Fibroblast of lung (primary cell): ENCODE measurements at regions not wholly inside any gene's neighbourhood (a gene's known extent, or its start where the extent isn't known, plus 50 kb on each side); places are given as distances from the start of the nearest gene placed in this dataset.
"Not testable (repeated sequence)": the region's sequence is repeated elsewhere in the genome, so short reads cannot be mapped to it uniquely, and the experiment has no call there.

ENCODE experiments used
- DNase-seq, 2 donors: peaks; one replicate each; pipeline versions ENCODE4 v3.0.0 to v3.0.0-alpha.2; 2010; ENCODE audit warnings: low read depth in 2 of 2
- H2AFZ ChIP-seq: 2 replicates; pipeline ENCODE4 v1.5.1; 2012; ENCODE audit warnings: low read length, control low read depth, inconsistent platforms
- H3K27ac ChIP-seq: 2 replicates; pipeline ENCODE4 v1.5.1; 2011; ENCODE audit warnings: low read length, control low read depth; ENCODE audit not compliant: insufficient read depth
- H3K27me3 ChIP-seq: 2 replicates; pipeline ENCODE4 v1.5.1; 2011; ENCODE audit warnings: mild to moderate bottlenecking, low read length; ENCODE audit not compliant: control insufficient read depth, insufficient read depth
- H3K36me3 ChIP-seq: 2 replicates; pipeline ENCODE4 v1.5.1; 2011; ENCODE audit warnings: low read length; ENCODE audit not compliant: control insufficient read depth, insufficient read depth
- H3K4me1 ChIP-seq: 2 replicates; pipeline ENCODE4 v1.5.1; 2011; ENCODE audit warnings: low read length; ENCODE audit not compliant: control insufficient read depth, insufficient read depth; ENCODE audit errors: extremely low read depth
- H3K4me2 ChIP-seq: 2 replicates; pipeline ENCODE4 v1.5.1; 2011; ENCODE audit warnings: low read length, control low read depth; ENCODE audit not compliant: insufficient read depth; ENCODE audit errors: extremely low read depth
- H3K4me3 ChIP-seq, 4 experiments: fragments of 200-600 bp in 1 of 4; sonication (generic) in 1 of 4; replicated peaks in 1 of 4; 2 replicates each; pipeline ENCODE4 v1.5.1; 2011 to 2016; ENCODE audit warnings: low read length in 4 of 4, low read depth in 3 of 4, mild to moderate bottlenecking in 3 of 4, control low read depth in 2 of 4, inconsistent platforms in 1 of 4, mixed read lengths in 1 of 4; ENCODE audit not compliant: insufficient read depth in 1 of 4; ENCODE audit errors: control extremely low read depth in 1 of 4
- H3K79me2 ChIP-seq: 2 replicates; pipeline ENCODE4 v1.5.1; 2012; ENCODE audit warnings: mild to moderate bottlenecking, low read length, inconsistent platforms; ENCODE audit not compliant: control insufficient read depth, insufficient read depth
- H3K9ac ChIP-seq: 2 replicates; pipeline ENCODE4 v1.5.1; 2011; ENCODE audit warnings: mild to moderate bottlenecking, low read length, control low read depth; ENCODE audit not compliant: insufficient read depth
- H3K9me3 ChIP-seq: 2 replicates; pipeline ENCODE4 v1.5.1; 2012; ENCODE audit warnings: low read depth, low read length; ENCODE audit not compliant: control insufficient read depth, insufficient read depth
- H4K20me1 ChIP-seq: 2 replicates; pipeline ENCODE4 v1.5.1; 2011; ENCODE audit warnings: low read length; ENCODE audit not compliant: control insufficient read depth, insufficient read depth; ENCODE audit errors: extremely low read depth
- EZH2 ChIP-seq: IDR thresholded peaks from 2 replicates; pipeline ENCODE4 v1.5.1; 2012; ENCODE audit warnings: low read length, control low read depth, mild to moderate bottlenecking; ENCODE audit errors: missing control alignments
- TF ChIP-seq, protein P1 (sequence below), 2 donors: IDR thresholded peaks in 1 of 2; conservative IDR thresholded peaks in 1 of 2; 1 replicate in 1 of 2; 2 replicates in 1 of 2; pipeline ENCODE4 v1.5.1; 2011 to 2012; ENCODE audit warnings: low read length in 2 of 2, control low read depth in 1 of 2, inconsistent platforms in 1 of 2, low read depth in 1 of 2, mild to moderate bottlenecking in 1 of 2

DNA sequence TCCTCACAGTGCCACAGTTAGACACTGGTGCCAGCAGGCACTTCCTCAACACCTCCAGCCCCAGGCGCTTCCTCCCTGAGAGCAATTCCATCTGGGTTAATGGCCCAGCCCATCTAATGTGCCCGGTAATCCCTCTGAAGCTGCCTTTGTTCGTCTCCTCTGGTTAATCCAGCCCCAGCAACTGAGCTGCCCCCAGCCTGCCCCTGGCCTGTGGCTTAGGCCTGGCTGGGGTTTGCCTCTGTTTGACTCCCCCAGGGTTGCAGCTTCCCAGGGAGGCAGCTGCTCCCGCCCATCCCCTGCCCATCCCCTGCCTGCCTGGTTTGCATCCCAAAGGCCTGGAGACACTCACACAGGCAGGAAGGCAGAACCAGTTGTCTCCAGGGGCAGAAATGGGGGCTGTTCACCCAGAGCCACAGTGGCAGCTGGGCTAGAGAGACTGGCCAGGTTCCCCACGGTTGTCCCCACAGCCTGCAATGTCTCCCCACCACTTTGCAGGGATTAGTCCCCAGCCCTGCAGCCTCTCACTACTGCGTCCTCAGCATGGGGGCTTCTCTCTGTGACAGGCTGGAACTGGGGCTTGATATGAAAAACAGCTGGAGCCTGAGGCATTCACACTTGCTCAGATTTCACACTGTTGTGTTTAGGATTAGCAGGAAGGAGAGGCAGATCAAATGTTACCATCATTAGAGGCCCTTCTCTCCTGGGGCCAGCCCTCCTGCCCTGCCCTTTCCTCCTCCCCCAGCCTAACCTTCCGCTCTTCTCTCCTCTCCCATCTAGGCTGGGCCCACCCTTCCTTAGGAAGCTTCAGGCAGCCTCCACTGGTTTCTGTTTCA, 120.2 kb downstream of the TLR5 start:
- H3K27ac ChIP-seq = no peak overlapping the region
- H3K4me1 ChIP-seq = no peaks in the 10 kb centered on the region
- no peak overlapping the region for H3K4me3 ChIP-seq

DNA sequence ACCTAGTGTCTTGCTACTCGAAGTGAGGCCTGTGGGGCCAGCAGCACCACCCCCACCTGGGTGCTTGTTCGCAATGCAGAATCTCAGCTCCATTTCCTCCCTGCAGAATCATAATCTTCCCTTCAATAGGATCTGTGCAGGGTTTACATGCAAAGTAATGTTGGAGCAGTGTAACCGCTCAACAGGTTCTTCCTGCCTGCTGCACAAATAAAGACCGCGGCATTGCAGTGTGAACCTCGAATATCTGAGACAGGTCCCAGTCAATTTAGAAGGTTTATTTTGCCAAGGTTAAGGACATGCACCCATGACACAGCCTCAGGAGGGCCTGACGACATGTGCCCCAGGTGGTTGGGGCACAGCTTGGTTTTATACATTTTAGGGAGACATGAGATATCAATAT, 119.2 kb downstream of the TLR5 start:
- no peak for DNase-seq
- H4K20me1 ChIP-seq = no peaks in the 10 kb centered on the region
- TF ChIP-seq EZH2 = no peak
- TF ChIP-seq, protein P1, sequence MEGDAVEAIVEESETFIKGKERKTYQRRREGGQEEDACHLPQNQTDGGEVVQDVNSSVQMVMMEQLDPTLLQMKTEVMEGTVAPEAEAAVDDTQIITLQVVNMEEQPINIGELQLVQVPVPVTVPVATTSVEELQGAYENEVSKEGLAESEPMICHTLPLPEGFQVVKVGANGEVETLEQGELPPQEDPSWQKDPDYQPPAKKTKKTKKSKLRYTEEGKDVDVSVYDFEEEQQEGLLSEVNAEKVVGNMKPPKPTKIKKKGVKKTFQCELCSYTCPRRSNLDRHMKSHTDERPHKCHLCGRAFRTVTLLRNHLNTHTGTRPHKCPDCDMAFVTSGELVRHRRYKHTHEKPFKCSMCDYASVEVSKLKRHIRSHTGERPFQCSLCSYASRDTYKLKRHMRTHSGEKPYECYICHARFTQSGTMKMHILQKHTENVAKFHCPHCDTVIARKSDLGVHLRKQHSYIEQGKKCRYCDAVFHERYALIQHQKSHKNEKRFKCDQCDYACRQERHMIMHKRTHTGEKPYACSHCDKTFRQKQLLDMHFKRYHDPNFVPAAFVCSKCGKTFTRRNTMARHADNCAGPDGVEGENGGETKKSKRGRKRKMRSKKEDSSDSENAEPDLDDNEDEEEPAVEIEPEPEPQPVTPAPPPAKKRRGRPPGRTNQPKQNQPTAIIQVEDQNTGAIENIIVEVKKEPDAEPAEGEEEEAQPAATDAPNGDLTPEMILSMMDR (conservative IDR thresholded peaks at IDR 0.05 in 1 of 2, IDR thresholded peaks at IDR 0.05 in 1 of 2; ENCODE audit: low read depth in 1 of 2, low read length in 2 of 2) = no peak

More for the DNA sequence above, 120.2 kb downstream of the TLR5 start:
- no peak overlapping the region for H2AFZ ChIP-seq
- no peaks in the 10 kb centered on the region for H3K36me3 ChIP-seq
- no peaks in the 10 kb centered on the region for H3K27me3 ChIP-seq
- H3K9me3 ChIP-seq = no peaks in the 10 kb centered on the region
- H3K79me2 ChIP-seq = no peaks in the 10 kb centered on the region
- DNase-seq = no peak
- no peaks in the 10 kb centered on the region for H4K20me1 ChIP-seq
- no peak overlapping the region for H3K9ac ChIP-seq
- TF ChIP-seq, protein P1 (conservative IDR thresholded peaks at IDR 0.05 in 1 of 2, IDR thresholded peaks at IDR 0.05 in 1 of 2; ENCODE audit: low read depth in 1 of 2, low read length in 2 of 2) = no peak
- no peak for TF ChIP-seq EZH2
- H3K4me2 ChIP-seq = no peak overlapping the region

DNA sequence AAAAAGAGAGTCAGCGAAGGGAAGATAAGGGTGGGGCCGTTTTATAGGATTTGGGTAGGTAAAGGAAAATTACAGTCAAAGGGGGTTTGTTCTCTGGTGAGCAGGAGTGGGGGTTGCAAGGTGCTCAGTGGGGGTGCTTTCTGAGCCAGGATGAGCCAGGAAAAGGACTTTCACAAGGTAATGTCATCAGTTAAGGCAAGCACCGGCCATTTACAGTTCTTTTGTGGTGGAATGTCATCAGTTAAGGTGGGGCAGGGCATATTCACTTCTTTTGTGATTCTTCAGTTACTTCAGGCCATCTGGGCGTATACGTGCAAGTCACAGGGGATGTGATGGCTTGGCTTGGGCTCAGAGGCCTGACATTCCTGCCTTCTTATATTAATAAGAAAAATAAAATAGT, 118.6 kb downstream of the TLR5 start:
- not testable (repeated sequence) for H3K36me3 ChIP-seq, H3K27ac ChIP-seq, H2AFZ ChIP-seq, H3K27me3 ChIP-seq, H3K4me3 ChIP-seq, DNase-seq, H3K9me3 ChIP-seq, H3K9ac ChIP-seq, H3K4me1 ChIP-seq, H3K79me2 ChIP-seq, H3K4me2 ChIP-seq, H4K20me1 ChIP-seq

More for the DNA sequence above, 119.2 kb downstream of the TLR5 start:
- H2AFZ ChIP-seq = no peak overlapping the region
- no peaks in the 10 kb centered on the region for H3K9me3 ChIP-seq
- no peaks in the 10 kb centered on the region for H3K4me1 ChIP-seq
- no peak overlapping the region for H3K9ac ChIP-seq
- H3K36me3 ChIP-seq = no peaks in the 10 kb centered on the region
- H3K4me2 ChIP-seq = no peak overlapping the region
- no peaks in the 10 kb centered on the region for H3K79me2 ChIP-seq
- no peaks in the 10 kb centered on the region for H3K27me3 ChIP-seq
- no peak overlapping the region for H3K27ac ChIP-seq
- H3K4me3 ChIP-seq = no peak overlapping the region

DNA sequence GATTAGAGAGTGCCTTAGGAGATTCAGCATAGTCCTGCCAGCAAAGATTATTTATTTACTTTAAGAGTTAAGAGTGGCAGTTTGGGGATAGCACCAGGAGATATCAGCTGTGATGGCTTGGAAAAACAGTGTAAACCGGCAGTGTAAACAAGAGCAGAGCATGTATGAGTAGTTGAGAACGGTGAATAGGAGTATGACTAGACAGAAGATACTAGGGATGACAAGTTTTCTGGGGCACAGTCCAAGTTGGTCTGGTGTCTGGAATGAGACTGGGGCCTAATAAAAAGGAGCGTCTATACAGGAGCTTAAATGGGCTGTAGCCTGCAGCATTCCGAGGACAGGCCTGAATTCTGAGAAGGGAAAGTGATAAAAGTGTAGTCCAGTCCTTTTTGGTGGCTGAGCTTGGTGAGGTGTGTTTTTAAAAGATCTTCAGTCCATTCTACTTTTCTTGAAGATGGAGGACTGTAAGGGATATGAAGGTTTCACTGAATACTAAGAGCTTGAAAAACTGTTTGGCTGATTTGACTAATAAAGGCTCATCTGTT, 117.8 kb downstream of the TLR5 start:
- H2AFZ ChIP-seq, H3K27ac ChIP-seq, H3K36me3 ChIP-seq, H4K20me1 ChIP-seq, H3K4me2 ChIP-seq, H3K9me3 ChIP-seq, H3K4me1 ChIP-seq, H3K79me2 ChIP-seq, H3K9ac ChIP-seq, H3K27me3 ChIP-seq, H3K4me3 ChIP-seq: not testable (repeated sequence)
- DNase-seq = peak in 1 of 2 donors; percentile 39

DNA sequence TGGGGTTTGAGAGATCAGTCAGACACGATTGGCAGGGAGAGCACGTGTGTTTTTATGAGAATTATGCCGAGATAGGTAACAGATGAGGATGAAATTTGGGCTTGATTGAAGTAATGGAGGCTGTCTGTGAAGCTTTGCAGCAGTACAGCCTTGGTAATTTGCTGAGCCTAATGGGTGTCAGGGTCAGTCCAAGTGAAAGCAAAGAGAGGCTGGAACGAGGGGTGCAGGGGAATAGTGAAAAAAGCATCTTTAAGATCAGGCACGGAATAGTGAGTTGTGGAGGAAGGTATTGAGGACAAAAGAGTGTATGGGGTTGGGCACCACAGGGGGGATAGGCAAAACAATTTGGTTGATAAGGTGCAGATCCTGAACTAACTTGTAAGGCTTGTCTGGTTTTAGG, 116.4 kb downstream of the TLR5 start:
- not testable (repeated sequence) for H3K27me3 ChIP-seq, H3K79me2 ChIP-seq, H3K9me3 ChIP-seq, H2AFZ ChIP-seq, H4K20me1 ChIP-seq, H3K4me2 ChIP-seq, DNase-seq, H3K36me3 ChIP-seq, H3K4me1 ChIP-seq, H3K9ac ChIP-seq, H3K4me3 ChIP-seq, H3K27ac ChIP-seq
